BE2C (cell line): ENCODE measurements at regions not wholly inside any gene's neighbourhood (a gene's known extent, or its start where the extent isn't known, plus 50 kb on each side); places are given as distances from the start of the nearest gene placed in this dataset.

Experiments
- DNase-seq: peaks from one replicate; pipeline ENCODE4 v3.0.0-alpha.2; 2020
- H3K27me3 ChIP-seq: fragments of 250-450 bp; sonication (Bioruptor Pico); 2 replicates; pipeline ENCODE4 v1.5.1; 2020; ENCODE audit warnings: mild to moderate bottlenecking
- H3K36me3 ChIP-seq: fragments of 250-450 bp; sonication (Bioruptor Pico); 2 replicates; pipeline ENCODE4 v1.5.1; 2020; ENCODE audit warnings: mild to moderate bottlenecking
- H3K4me1 ChIP-seq: fragments of 250-450 bp; sonication (Bioruptor Pico); 2 replicates; pipeline ENCODE4 v1.5.1; 2020
- H3K4me3 ChIP-seq: 2 replicates; pipeline ENCODE4 v1.5.1; 2011; ENCODE audit warnings: low read depth, low read length
- H3K9me3 ChIP-seq: fragments of 250-450 bp; sonication (Bioruptor Pico); 2 replicates; pipeline ENCODE4 v1.5.1; 2020
- TF ChIP-seq, protein P1 (sequence below): IDR thresholded peaks from 2 replicates; pipeline ENCODE4 v1.5.1; 2012; ENCODE audit warnings: mild to moderate bottlenecking, low read depth, low read length

DNA sequence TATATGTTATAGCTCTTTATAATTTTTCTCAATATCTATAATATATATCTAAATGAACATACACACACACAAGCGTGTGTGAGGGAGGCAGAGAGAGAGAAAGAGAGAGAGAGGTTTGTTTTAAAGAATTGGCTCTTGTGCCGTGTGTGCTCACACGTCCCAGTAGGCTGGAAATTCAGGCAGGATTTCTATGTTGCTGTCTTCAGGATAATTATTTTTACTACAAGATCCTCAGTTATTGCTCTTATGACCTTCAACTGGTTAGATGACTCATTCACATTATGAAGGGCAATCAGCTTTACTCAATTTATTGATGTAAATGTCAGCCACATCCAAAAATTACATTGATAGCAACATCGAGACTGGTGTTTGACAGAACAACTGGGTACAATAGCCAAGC, 1520.7 kb upstream of the PCDH7 start:
- TF ChIP-seq, protein P1, sequence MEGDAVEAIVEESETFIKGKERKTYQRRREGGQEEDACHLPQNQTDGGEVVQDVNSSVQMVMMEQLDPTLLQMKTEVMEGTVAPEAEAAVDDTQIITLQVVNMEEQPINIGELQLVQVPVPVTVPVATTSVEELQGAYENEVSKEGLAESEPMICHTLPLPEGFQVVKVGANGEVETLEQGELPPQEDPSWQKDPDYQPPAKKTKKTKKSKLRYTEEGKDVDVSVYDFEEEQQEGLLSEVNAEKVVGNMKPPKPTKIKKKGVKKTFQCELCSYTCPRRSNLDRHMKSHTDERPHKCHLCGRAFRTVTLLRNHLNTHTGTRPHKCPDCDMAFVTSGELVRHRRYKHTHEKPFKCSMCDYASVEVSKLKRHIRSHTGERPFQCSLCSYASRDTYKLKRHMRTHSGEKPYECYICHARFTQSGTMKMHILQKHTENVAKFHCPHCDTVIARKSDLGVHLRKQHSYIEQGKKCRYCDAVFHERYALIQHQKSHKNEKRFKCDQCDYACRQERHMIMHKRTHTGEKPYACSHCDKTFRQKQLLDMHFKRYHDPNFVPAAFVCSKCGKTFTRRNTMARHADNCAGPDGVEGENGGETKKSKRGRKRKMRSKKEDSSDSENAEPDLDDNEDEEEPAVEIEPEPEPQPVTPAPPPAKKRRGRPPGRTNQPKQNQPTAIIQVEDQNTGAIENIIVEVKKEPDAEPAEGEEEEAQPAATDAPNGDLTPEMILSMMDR = no peak
- H3K4me1 ChIP-seq = no peaks in the 10 kb centered on the region
- H3K36me3 ChIP-seq = no peaks in the 10 kb centered on the region
- no peak overlapping the region for H3K4me3 ChIP-seq
- no peaks in the 10 kb centered on the region for H3K9me3 ChIP-seq
- H3K27me3 ChIP-seq = no peaks in the 10 kb centered on the region
- no peak for DNase-seq

DNA sequence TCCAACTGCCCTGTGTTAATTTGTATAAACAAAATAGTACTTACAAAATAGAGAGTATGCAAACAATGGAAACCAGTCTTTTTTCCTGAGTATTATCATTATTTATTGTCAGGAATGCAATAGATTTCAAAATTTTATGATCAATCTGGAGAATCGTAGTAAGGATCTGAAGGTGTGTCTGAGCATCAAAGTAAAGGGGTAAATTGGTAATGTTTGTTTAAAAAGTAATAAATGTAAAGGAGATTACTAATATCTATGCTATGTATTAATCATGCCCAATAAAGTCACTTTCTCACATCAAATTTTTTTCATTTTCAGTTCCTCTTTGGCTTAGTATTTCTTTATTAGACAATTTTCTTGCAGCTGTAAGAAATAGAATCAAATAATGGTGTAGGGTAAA, 1507.1 kb upstream of the PCDH7 start:
- H3K27me3 ChIP-seq = no peaks in the 10 kb centered on the region
- H3K4me3 ChIP-seq = no peak overlapping the region
- TF ChIP-seq, protein P1 = no peak
- no peak for DNase-seq
- H3K4me1 ChIP-seq = no peaks in the 10 kb centered on the region
- no peaks in the 10 kb centered on the region for H3K36me3 ChIP-seq
- H3K9me3 ChIP-seq = no peaks in the 10 kb centered on the region

DNA sequence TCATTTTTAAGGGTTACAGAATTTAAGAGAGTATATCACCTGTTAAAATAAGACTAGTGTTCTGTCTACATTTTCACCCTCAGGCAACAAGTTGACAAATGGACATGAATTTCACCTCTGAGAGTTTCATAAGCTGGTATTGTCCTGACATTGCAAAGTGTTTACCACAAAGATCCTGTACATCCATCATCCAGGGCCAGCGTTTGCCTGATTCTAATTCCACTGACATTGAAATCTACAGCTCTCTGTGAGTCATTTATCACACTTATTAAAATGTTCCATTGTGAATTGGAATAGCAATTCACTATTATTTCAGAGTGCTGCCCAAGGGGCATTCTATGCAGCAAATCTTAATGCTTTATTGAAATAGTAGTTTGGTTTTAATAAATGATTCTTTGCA, 1499.4 kb upstream of the PCDH7 start:
- H3K36me3 ChIP-seq = no peaks in the 10 kb centered on the region
- no peak overlapping the region for H3K4me3 ChIP-seq
- H3K27me3 ChIP-seq = no peaks in the 10 kb centered on the region
- DNase-seq = no peak
- TF ChIP-seq, protein P1 = no peak
- H3K9me3 ChIP-seq = no peaks in the 10 kb centered on the region
- no peaks in the 10 kb centered on the region for H3K4me1 ChIP-seq

DNA sequence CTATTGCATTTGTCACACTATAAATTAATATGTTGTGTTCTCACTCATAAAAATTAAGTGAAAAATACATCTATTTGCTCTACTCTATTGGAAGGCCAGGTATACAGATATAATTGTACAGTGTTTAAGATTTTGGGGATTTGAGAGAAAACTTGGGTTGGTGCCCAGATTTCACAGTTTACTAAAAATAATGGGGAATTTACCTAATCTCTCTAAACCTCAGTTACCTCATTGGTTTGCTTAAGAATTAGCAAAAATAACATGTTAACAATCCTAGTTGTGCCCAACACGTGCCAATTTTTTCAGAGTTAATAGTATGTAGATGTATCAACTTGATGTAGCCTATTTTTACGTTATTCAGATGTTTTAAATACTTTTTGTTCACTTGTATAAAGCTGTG, 1495.3 kb upstream of the PCDH7 start:
- no peak for DNase-seq

GRCh38 chr4:29240641-29241040, 1479.5 kb upstream of the PCDH7 start:
- DNase-seq = no peak
- TF ChIP-seq, protein P1 = no peak
- no peaks in the 10 kb centered on the region for H3K9me3 ChIP-seq
- H3K4me1 ChIP-seq = no peaks in the 10 kb centered on the region
- H3K36me3 ChIP-seq = no peaks in the 10 kb centered on the region
- H3K27me3 ChIP-seq = no peaks in the 10 kb centered on the region
- H3K4me3 ChIP-seq = no peak overlapping the region

More for the DNA sequence above, 1495.3 kb upstream of the PCDH7 start:
- no peaks in the 10 kb centered on the region for H3K9me3 ChIP-seq
- H3K4me1 ChIP-seq = no peaks in the 10 kb centered on the region
- no peaks in the 10 kb centered on the region for H3K27me3 ChIP-seq
- no peak overlapping the region for H3K4me3 ChIP-seq
- TF ChIP-seq, protein P1 = no peak
- no peaks in the 10 kb centered on the region for H3K36me3 ChIP-seq

DNA sequence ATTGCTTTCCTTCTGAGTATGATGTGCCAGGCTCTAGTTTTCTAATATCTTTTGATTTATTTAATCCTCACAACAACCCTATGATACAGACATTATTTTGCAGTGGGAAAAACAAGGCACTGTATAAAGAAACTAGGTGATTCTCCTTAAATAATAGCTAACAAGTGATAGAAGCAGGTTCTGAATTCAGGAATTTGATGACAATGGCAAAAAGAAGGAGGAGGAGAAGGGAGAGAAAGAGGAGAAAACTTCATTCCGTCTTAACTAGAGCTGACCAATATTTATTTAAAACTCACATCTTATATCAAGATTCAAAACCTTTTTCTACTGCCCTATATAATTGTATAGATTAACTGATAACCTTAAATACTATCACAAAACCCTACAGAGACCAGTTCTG, 1477.1 kb upstream of the PCDH7 start:
- no peak overlapping the region for H3K4me3 ChIP-seq
- H3K4me1 ChIP-seq = no peaks in the 10 kb centered on the region
- no peak for DNase-seq
- H3K36me3 ChIP-seq = no peaks in the 10 kb centered on the region
- H3K27me3 ChIP-seq = no peaks in the 10 kb centered on the region
- no peaks in the 10 kb centered on the region for H3K9me3 ChIP-seq
- TF ChIP-seq, protein P1 = no peak
